ENCODE measurements at regions not wholly inside any gene's neighbourhood (a gene's known extent, or its start where the extent isn't known, plus 50 kb on each side); places are given as distances from the start of the nearest gene placed in this dataset.

GRCh38 chr5:90134892-90135291 is 274.7 kb downstream of the CETN3 start:
- DNase-seq (peak in 1 of 3 donors; percentile 17), ATAC-seq (ENCODE audit: insufficient read depth, low FRiP score) (no peak)
- 75 to 78% methylated on average over 4 of the region's 4 CpGs for WGBS, 2 donors
- no peak overlapping the region for H3K9ac ChIP-seq (ENCODE audit: insufficient read depth in 1 of 2, low read length in 2 of 2)
- H3K27ac ChIP-seq (ENCODE audit: low read depth in 1 of 2, low read length in 1 of 2): no peak overlapping the region
- H3K4me3 ChIP-seq: no peak overlapping the region
- TF ChIP-seq CTCF (IDR thresholded peaks at IDR 0.05; ENCODE audit: control extremely low read depth, extremely low read depth): no peak
- no peaks in the 10 kb centered on the region for H3K36me3 ChIP-seq (ENCODE audit: control insufficient read depth in 4 of 4, insufficient read depth in 4 of 4, low read length in 4 of 4)
- no peaks in the 10 kb centered on the region for H3K27me3 ChIP-seq (ENCODE audit: control insufficient read depth in 3 of 3, insufficient read depth in 3 of 3, low read length in 2 of 3)
- no peaks in the 10 kb centered on the region for H3K4me1 ChIP-seq (ENCODE audit: control insufficient read depth in 5 of 5, insufficient read depth in 5 of 5, low read length in 5 of 5)
- H3K9me3 ChIP-seq (ENCODE audit: control insufficient read depth in 4 of 4, insufficient read depth in 3 of 4, low read length in 3 of 4): no peaks in the 10 kb centered on the region

DNA sequence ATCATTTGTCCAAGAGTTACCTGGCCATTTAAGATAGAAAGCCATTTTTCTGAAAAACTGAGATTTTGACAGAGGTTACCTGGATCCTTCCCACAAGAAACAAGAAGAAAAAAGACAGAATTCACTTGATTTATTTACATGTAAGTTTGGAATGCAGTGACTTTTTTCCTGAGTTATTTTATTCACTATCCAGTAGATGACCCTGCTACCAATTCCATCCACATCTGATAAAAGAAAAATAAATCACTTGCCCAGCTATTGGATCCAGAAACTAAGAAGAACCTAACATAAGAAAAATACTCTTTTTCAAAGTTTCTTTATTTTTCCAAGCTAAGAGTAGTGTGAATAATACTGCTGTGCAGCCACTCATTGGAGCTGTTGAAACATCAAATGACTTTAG is 275.2 kb downstream of the CETN3 start:
- no peaks in the 10 kb centered on the region for H3K4me1 ChIP-seq (ENCODE audit: control insufficient read depth in 5 of 5, insufficient read depth in 5 of 5, low read length in 5 of 5)
- no peaks in the 10 kb centered on the region for H3K36me3 ChIP-seq (ENCODE audit: control insufficient read depth in 4 of 4, insufficient read depth in 4 of 4, low read length in 4 of 4)
- ATAC-seq (ENCODE audit: insufficient read depth, low FRiP score) (no peak), DNase-seq (no peak)
- no peaks in the 10 kb centered on the region for H3K27me3 ChIP-seq (ENCODE audit: control insufficient read depth in 3 of 3, insufficient read depth in 3 of 3, low read length in 2 of 3)
- TF ChIP-seq CTCF (IDR thresholded peaks at IDR 0.05; ENCODE audit: control extremely low read depth, extremely low read depth): no peak
- H3K27ac ChIP-seq (ENCODE audit: low read depth in 1 of 2, low read length in 1 of 2): no peak overlapping the region
- no peak overlapping the region for H3K4me3 ChIP-seq
- H3K9ac ChIP-seq (ENCODE audit: insufficient read depth in 1 of 2, low read length in 2 of 2): no peak overlapping the region
- no peaks in the 10 kb centered on the region for H3K9me3 ChIP-seq (ENCODE audit: control insufficient read depth in 4 of 4, insufficient read depth in 3 of 4, low read length in 3 of 4)

DNA sequence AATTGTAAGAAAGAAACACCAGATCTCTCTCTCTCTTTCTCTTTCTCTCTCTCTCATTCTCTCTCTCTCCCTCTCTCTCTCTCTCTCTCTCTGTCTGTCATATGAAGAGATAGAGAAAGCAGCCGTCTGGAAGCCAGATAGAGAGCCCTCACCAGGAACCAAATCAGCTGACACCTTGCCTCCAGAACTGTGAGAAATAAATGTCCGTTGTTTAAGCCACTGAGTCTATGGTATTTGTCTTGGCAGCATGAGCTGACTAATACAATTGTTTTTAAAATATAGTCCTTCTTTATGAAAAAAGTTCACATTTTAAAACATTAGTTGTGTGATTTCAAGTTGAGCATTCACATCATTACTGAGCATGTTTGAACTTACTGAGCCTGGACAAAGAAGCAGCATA is 275.6 kb downstream of the CETN3 start:
- no peaks in the 10 kb centered on the region for H3K4me1 ChIP-seq (ENCODE audit: control insufficient read depth in 5 of 5, insufficient read depth in 5 of 5, low read length in 5 of 5)
- no peaks in the 10 kb centered on the region for H3K27me3 ChIP-seq (ENCODE audit: control insufficient read depth in 3 of 3, insufficient read depth in 3 of 3, low read length in 2 of 3)
- DNase-seq (no peak), ATAC-seq (ENCODE audit: insufficient read depth, low FRiP score) (no peak)
- H3K27ac ChIP-seq (ENCODE audit: low read depth in 1 of 2, low read length in 1 of 2): no peak overlapping the region
- no peaks in the 10 kb centered on the region for H3K9me3 ChIP-seq (ENCODE audit: control insufficient read depth in 4 of 4, insufficient read depth in 3 of 4, low read length in 3 of 4)
- H3K9ac ChIP-seq (ENCODE audit: insufficient read depth in 1 of 2, low read length in 2 of 2): no peak overlapping the region
- WGBS, 2 donors: 71 to 85% methylated on average over 2 of the region's 2 CpGs
- no peak overlapping the region for H3K4me3 ChIP-seq
- no peaks in the 10 kb centered on the region for H3K36me3 ChIP-seq (ENCODE audit: control insufficient read depth in 4 of 4, insufficient read depth in 4 of 4, low read length in 4 of 4)
- TF ChIP-seq CTCF (IDR thresholded peaks at IDR 0.05; ENCODE audit: control extremely low read depth, extremely low read depth): no peak

GRCh38 chr5:90131383-90132133 is 278.0 kb downstream of the CETN3 start:
- DNase-seq (no peak), ATAC-seq (ENCODE audit: insufficient read depth, low FRiP score) (no peak)
- 30 to 41% methylated on average over 1 of the region's 1 CpG for WGBS, 2 donors
- H3K27me3 ChIP-seq (ENCODE audit: control insufficient read depth in 3 of 3, insufficient read depth in 3 of 3, low read length in 2 of 3): no peaks in the 10 kb centered on the region
- TF ChIP-seq CTCF (IDR thresholded peaks at IDR 0.05; ENCODE audit: control extremely low read depth, extremely low read depth): no peak
- H3K9me3 ChIP-seq (ENCODE audit: control insufficient read depth in 4 of 4, insufficient read depth in 3 of 4, low read length in 3 of 4): no peaks in the 10 kb centered on the region
- H3K4me3 ChIP-seq: no peak overlapping the region
- no peaks in the 10 kb centered on the region for H3K4me1 ChIP-seq (ENCODE audit: control insufficient read depth in 5 of 5, insufficient read depth in 5 of 5, low read length in 5 of 5)
- H3K27ac ChIP-seq (ENCODE audit: low read depth in 1 of 2, low read length in 1 of 2): no peak overlapping the region
- H3K9ac ChIP-seq (ENCODE audit: insufficient read depth in 1 of 2, low read length in 2 of 2): no peak overlapping the region
- no peaks in the 10 kb centered on the region for H3K36me3 ChIP-seq (ENCODE audit: control insufficient read depth in 4 of 4, insufficient read depth in 4 of 4, low read length in 4 of 4)

All from lung (tissue), 11 donors.